Stimulated activated CD8-positive, alpha-beta memory T cell treated with anti-CD3 and anti-CD28 coated beads, Interleukin-2, amount 100 ng/mL, for 48 hours (primary cell): ENCODE measurements at regions not wholly inside any gene's neighbourhood (a gene's known extent, or its start where the extent isn't known, plus 50 kb on each side); places are given as distances from the start of the nearest gene placed in this dataset.

Source experiments
- DNase-seq, 2 donors: peaks; one replicate each; pipeline ENCODE4 v3.0.0-alpha.2; 2020; ENCODE audit warnings: low read depth in 2 of 2

GRCh38 chr6:134740473-134741199, 209.3 kb downstream of the ALDH8A1 start:
- DNase-seq = no peak

GRCh38 chr6:134740027-134740373, 209.9 kb downstream of the ALDH8A1 start:
- DNase-seq = no peak

- no peak for DNase-seq
Observed at GRCh38 chr6:134739299-134740026, 210.4 kb downstream of the ALDH8A1 start.

- no peak for DNase-seq
Observed at GRCh38 chr6:134738211-134738885, 211.6 kb downstream of the ALDH8A1 start.

- DNase-seq = no peak
Observed at GRCh38 chr6:134735461-134735860, 214.4 kb downstream of the ALDH8A1 start.

GRCh38 chr6:134734312-134734869, 215.5 kb downstream of the ALDH8A1 start:
- no peak for DNase-seq

- no peak for DNase-seq
Observed at GRCh38 chr6:134733801-134734200, 216.1 kb downstream of the ALDH8A1 start.

- DNase-seq = no peak
Observed at GRCh38 chr6:134732763-134733162, 217.1 kb downstream of the ALDH8A1 start.

- DNase-seq = no peak
Observed at GRCh38 chr6:134731615-134732014, 218.3 kb downstream of the ALDH8A1 start.

- DNase-seq = no peak
Observed at GRCh38 chr6:134730013-134730412, 219.9 kb downstream of the ALDH8A1 start.

- DNase-seq = no peak
Observed at GRCh38 chr6:134729561-134729960, 220.3 kb downstream of the ALDH8A1 start.

GRCh38 chr6:134727081-134727480, 222.8 kb downstream of the ALDH8A1 start:
- no peak for DNase-seq

- DNase-seq = no peak
Observed at GRCh38 chr6:134725590-134725989, 224.3 kb downstream of the ALDH8A1 start.

- DNase-seq = no peak
Observed at GRCh38 chr6:134724771-134725340, 225.0 kb downstream of the ALDH8A1 start.

- no peak for DNase-seq
Observed at GRCh38 chr6:134723081-134723871, 226.6 kb downstream of the ALDH8A1 start.

- no peak for DNase-seq
Observed at GRCh38 chr6:134722200-134722870, 227.6 kb downstream of the ALDH8A1 start.

GRCh38 chr6:134721060-134721405, 228.9 kb downstream of the ALDH8A1 start:
- no peak for DNase-seq

GRCh38 chr6:134720353-134721059, 229.4 kb downstream of the ALDH8A1 start:
- no peak for DNase-seq

- no peak for DNase-seq
Observed at GRCh38 chr6:134719911-134720310, 230.0 kb downstream of the ALDH8A1 start.

GRCh38 chr6:134719286-134719685, 230.6 kb downstream of the ALDH8A1 start:
- no peak for DNase-seq
